Tongue (tissue), 2 donors: ENCODE measurements at regions not wholly inside any gene's neighbourhood (a gene's known extent, or its start where the extent isn't known, plus 50 kb on each side); places are given as distances from the start of the nearest gene placed in this dataset. TPM values are rescaled to one million over a fixed set of nuclear protein-coding genes. Genes with fewer than 3 reads are reported as not detected.

Experiments used
- DNase-seq: peaks from one replicate; pipeline ENCODE4 v3.0.0-alpha.2; 2015
- small RNA-seq: library from RNA; depleted of rRNA; stranded (forward); fragments of <200 nt; gene quantifications from one replicate; pipeline ENCODE3, GENCODE V24; 2014; ENCODE audit warnings: low replicate concordance

GRCh38 chr11:121683791-121684190, 231.0 kb upstream of the SORL1-AS1 start:
- DNase-seq: no peak

Small RNA genes lying in the stretch of these regions (small RNA-seq; reads per million reads assigned to genes)
- gene RNU6-256P: not detected
